ENCODE measurements at regions not wholly inside any gene's neighbourhood (a gene's known extent, or its start where the extent isn't known, plus 50 kb on each side); places are given as distances from the start of the nearest gene placed in this dataset.

GRCh38 chr2:172213116-172213860 lies 110.6 kb upstream of the DLX2 start:
- DNase-seq (ENCODE audit: low spot score): no peak
- TF ChIP-seq CTCF (IDR thresholded peaks at IDR 0.05; ENCODE audit: extremely low read depth, missing control alignments): no peak

- no peak for DNase-seq (ENCODE audit: low spot score)
- TF ChIP-seq CTCF (IDR thresholded peaks at IDR 0.05; ENCODE audit: extremely low read depth, missing control alignments): no peak
Observed at GRCh38 chr2:172214252-172214651, 111.6 kb upstream of the DLX2 start.

GRCh38 chr2:172215172-172215935 lies 112.7 kb upstream of the DLX2 start:
- no peak for TF ChIP-seq CTCF (IDR thresholded peaks at IDR 0.05; ENCODE audit: extremely low read depth, missing control alignments)
- no peak for DNase-seq (ENCODE audit: low spot score)

- no peak for DNase-seq (ENCODE audit: low spot score)
- no peak for TF ChIP-seq CTCF (IDR thresholded peaks at IDR 0.05; ENCODE audit: extremely low read depth, missing control alignments)
Observed at GRCh38 chr2:172215936-172216335, 113.2 kb upstream of the DLX2 start.

GRCh38 chr2:172216477-172216876 lies 113.8 kb upstream of the DLX2 start:
- TF ChIP-seq CTCF (IDR thresholded peaks at IDR 0.05; ENCODE audit: extremely low read depth, missing control alignments): no peak
- DNase-seq (ENCODE audit: low spot score): no peak

GRCh38 chr2:172219201-172219600 lies 116.5 kb upstream of the DLX2 start:
- no peak for DNase-seq (ENCODE audit: low spot score)
- TF ChIP-seq CTCF (IDR thresholded peaks at IDR 0.05; ENCODE audit: extremely low read depth, missing control alignments): no peak

- no peak for TF ChIP-seq CTCF (IDR thresholded peaks at IDR 0.05; ENCODE audit: extremely low read depth, missing control alignments)
- no peak for DNase-seq (ENCODE audit: low spot score)
Observed at GRCh38 chr2:172220121-172220520, 117.4 kb upstream of the DLX2 start.
